ENCODE measurements at regions not wholly inside any gene's neighbourhood (a gene's known extent, or its start where the extent isn't known, plus 50 kb on each side); places are given as distances from the start of the nearest gene placed in this dataset.
"Not testable (repeated sequence)": the region's sequence is repeated elsewhere in the genome, so short reads cannot be mapped to it uniquely, and the experiment has no call there.

DNA sequence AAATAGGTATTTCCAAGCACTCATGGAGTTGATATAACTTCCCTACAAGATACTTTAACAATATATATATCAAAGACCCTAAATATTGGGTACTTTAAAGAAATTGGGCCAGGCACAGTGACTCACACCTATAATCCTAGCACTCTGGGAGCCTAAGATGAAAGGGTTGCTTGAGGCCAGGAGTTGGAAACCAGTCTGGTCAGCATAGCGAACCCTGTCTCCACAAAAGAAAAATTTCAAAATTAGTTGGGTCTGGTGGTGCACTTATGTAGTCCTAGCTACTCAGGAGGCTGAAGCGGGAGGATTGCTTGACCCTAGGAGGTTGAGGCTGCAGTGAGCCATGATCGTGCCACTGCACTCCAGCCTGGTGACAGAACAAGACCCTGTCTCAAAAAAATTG is 393.9 kb upstream of the DEPDC1 start:
- no peak for DNase-seq (ENCODE audit: low read depth, low spot score)
- in situ Hi-C loops (cut with HindIII; ENCODE audit: low pct_unique_long_range_greater_than_20kb, low sequenced_read_pairs): no loop called here

DNA sequence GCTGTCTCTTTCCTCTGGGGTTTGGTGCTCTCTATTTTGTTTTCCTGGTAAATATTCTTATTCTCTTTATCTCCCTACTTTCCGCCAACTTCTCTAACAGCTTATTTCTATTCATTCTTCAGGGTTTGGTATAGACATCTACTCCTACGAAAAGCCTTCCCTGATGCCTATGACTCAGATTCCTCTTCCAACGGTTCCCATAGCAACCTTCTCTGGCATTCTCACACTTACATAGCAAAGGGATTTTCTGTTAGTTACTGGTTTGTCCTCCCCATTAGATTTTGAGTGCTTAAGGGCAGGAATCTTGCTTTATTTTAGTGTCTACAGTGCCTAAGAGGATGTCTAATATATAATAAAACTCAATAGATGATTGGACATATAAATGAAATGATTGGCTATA is 407.6 kb upstream of the DEPDC1 start:
- in situ Hi-C loops (cut with HindIII; ENCODE audit: low pct_unique_long_range_greater_than_20kb, low sequenced_read_pairs): no loop called here
- no peak for DNase-seq (ENCODE audit: low read depth, low spot score)

DNA sequence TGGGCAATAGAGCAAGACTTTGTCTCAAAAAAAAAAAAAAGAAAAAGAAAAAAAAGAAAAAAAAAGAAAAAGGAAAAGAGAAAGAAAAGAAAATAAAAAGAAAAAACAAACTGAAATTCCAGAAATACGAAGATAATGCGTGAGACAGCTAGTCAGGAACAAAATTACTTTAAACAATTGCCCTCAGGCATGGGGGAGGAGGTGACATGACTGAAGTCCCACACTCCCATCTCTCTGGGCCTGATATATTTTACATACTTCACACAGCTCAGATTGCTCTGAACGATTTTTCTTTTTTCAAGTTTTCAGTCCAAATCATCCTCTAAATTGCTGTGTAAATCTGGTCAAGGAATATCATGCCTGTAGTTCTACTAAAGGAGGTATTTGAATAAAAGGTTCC is 409.5 kb upstream of the DEPDC1 start:
- DNase-seq (ENCODE audit: low read depth, low spot score): no peak
- in situ Hi-C loops (cut with HindIII; ENCODE audit: low pct_unique_long_range_greater_than_20kb, low sequenced_read_pairs): no loop called here

DNA sequence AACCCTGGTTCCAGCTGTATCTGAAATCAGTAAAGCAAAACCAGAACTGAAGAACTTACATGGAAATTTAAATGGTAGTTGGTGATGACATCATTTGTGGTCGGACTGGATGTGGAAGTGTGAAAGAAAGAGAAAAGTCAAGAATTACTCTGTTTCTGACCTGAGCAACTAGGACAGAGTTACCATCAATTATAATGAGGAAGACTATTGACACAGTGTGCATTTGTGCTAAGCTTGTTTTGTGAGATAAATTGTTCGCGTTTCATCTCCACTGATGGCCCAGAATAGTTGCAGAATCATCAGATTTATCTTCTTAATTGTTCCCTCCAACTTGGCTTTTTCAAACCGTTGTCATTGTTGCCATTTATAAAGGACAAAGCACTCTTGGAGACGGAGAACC is 410.6 kb upstream of the DEPDC1 start:
- in situ Hi-C loops (cut with HindIII; ENCODE audit: low pct_unique_long_range_greater_than_20kb, low sequenced_read_pairs): no loop called here
- no peak for DNase-seq (ENCODE audit: low read depth, low spot score)

DNA sequence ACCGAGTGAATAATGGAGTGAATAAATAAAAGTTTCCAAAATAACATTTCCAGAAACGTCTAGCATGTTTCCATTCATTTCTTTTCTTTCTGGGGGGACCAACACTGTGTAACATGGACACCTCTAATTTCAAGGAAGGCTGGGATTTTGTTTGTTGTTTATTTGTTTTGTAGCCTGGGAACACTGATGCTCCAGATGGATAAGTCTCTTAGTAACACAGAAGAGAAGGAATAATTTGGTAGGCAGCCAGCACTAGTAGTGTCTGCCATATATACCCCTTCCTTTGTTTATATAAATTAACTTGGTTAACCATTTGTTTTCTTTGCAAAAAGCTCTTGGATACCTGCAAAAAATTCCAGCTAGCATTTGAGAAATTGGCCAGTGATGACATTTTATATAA is 411.4 kb upstream of the DEPDC1 start:
- in situ Hi-C loops (cut with HindIII; ENCODE audit: low pct_unique_long_range_greater_than_20kb, low sequenced_read_pairs): no loop called here
- no peak for DNase-seq (ENCODE audit: low read depth, low spot score)

DNA sequence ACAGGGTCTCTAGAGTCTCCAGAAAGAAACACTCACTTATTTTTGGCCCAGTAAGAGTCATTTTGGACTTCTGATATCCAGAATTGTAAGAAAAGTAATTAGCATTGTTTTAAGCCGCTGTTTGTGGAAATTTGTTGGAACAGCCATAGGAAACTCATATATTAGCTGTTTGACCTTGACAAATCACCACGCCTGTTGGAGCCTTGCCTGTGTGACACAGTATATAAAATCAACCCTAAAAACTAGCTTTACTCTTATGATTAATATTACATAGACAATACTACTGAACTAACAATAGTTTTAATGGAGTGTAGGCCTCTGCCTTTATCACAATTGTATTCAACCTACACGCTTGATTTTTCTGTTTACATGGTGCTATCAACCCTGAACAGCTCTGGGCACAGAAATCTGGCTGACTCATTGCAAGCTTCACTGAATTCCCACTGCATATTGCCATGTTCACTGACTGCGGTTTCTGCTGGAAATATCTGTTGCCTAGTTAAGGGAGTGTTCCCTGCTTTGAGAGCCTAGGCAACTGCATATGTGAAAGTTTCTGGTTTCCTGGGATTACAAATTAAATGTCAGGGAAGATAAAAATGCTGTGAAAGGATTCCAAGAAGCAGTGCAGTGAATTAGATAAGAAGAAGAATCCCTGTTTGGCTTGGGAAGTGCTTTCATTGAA is 419.5 kb upstream of the DEPDC1 start:
- DNase-seq (ENCODE audit: low read depth, low spot score): no peak
- in situ Hi-C loops (cut with HindIII; ENCODE audit: low pct_unique_long_range_greater_than_20kb, low sequenced_read_pairs): no loop called here

DNA sequence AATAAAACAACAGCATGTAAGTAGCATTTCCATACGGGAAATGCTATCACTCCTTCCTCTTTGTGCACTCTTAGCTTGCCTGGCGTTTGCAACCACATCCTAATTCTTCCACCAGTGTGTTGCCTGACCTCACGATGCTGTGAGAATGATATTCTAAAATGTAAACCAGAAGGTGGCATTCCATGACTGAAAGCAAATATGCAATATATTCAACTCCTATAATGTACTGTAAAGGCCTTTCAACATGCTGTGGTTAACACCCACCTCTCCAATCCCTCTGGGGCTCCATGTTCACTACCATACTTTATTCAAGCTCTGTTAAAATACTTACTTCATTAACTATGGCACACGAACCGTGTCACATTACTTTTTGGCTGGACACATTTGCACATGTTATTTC is 420.6 kb upstream of the DEPDC1 start:
- in situ Hi-C loops (cut with HindIII; ENCODE audit: low pct_unique_long_range_greater_than_20kb, low sequenced_read_pairs): no loop called here
- DNase-seq (ENCODE audit: low read depth, low spot score): no peak

DNA sequence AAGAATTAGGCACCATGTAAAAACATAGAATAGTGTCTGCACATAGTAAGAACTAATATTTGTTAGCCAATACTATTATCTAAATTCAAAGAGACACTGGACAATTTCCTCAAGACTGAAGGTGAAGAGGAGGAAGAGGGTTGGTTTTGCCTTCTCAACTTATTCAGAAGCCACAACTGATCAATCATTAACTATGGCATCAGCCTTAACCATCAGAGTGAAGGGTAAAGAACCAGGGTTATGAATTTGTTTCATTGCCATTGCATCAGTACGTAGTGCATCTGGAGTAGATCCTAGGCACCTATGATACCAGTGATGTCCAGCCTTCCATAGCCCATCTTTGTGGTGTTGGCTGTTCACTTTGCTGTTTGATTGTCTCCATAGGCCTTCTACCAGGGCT is 421.7 kb upstream of the DEPDC1 start:
- in situ Hi-C loops (cut with HindIII; ENCODE audit: low pct_unique_long_range_greater_than_20kb, low sequenced_read_pairs): no loop called here
- DNase-seq (ENCODE audit: low read depth, low spot score): no peak

DNA sequence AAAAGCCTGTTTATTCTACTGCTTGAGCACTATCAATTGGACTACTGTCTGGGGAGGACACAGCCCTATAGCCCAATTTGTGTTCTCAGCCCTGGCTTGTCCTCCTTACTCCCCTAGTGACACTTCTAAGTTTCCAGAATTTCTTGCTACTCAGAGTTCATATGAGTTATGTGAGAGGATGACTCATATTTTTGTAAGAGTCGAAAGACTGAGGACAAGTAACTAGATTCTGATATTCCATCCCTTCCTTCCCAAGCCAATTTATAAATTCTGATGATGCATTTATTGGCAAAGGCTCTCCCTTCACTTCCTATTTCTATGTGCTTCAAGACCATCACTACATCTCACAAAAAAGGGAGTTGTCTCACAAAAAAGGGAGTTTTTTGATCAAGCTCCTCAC is 422.2 kb upstream of the DEPDC1 start:
- no peak for DNase-seq (ENCODE audit: low read depth, low spot score)
- in situ Hi-C loops (cut with HindIII; ENCODE audit: low pct_unique_long_range_greater_than_20kb, low sequenced_read_pairs): no loop called here

DNA sequence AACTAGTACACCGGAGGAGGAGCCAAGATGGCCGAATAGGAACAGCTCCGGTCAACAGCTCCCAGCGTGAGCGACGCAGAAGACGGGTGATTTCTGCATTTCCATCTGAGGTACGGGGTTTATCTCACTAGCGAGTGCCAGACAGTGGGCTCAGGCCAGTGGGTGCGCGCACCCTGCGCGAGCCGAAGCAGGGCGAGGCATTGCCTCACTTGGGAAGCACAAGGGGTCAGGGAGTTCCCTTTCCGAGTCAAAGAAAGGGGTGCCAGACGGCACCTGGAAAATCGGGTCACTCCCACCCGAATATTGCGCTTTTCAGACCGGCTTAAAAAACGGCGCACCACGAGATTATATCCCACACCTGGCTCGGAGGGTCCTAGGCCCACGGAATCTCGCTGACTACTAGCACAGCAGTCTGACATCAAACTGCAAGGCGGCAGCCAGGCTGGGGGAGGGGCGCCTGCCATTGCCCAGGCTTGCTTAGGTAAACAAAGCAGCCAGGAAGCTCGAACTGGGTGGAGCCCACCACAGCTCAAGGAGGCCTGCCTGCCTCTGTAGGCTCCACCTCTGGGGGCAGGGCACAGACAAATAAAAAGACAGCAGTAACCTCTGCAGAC is 426.7 kb upstream of the DEPDC1 start:
- in situ Hi-C loops (cut with HindIII; ENCODE audit: low pct_unique_long_range_greater_than_20kb, low sequenced_read_pairs); DNase-seq (ENCODE audit: low read depth, low spot score): not testable (repeated sequence)

DNA sequence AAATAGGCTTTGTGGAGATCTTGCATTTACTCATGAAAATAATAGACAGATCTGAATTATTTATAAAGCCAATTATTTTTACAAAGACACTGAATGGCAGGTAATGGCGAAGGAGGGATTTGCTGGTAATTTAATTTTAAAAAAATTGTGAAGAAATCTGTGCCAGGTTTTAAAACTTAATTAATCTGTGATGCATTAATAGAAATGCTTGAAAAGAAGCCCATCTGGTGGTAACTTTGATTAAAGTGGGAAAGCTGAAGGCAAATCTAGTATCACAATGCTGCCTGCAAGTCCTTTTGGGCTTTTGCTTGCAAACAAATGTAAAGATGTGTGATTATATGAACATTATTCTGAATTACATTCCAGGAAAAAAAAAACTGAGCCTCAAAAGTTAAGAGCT is 433.2 kb upstream of the DEPDC1 start:
- in situ Hi-C loops (cut with HindIII; ENCODE audit: low pct_unique_long_range_greater_than_20kb, low sequenced_read_pairs): no loop called here
- DNase-seq (ENCODE audit: low read depth, low spot score): no peak

DNA sequence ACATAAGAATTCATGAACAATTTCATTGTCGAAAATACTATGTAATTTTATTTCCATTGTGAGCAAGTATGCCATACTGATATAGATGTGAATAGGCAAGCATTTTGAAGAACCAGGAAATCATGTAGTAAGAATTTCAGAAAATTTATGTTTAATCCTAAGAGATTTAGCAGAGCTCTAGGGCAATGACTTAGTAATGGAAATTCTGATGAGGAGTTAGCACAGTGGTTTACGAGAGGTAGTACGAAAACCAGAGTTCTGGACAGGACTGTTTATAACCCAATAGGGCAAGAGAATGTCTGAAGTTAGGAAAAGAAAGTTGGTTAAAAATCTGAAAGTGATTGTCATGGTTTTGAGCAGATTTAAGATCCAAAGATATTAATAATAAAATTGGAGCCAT is 439.6 kb upstream of the DEPDC1 start:
- DNase-seq (ENCODE audit: low read depth, low spot score): no peak
- in situ Hi-C loops (cut with HindIII; ENCODE audit: low pct_unique_long_range_greater_than_20kb, low sequenced_read_pairs): no loop called here

DNA sequence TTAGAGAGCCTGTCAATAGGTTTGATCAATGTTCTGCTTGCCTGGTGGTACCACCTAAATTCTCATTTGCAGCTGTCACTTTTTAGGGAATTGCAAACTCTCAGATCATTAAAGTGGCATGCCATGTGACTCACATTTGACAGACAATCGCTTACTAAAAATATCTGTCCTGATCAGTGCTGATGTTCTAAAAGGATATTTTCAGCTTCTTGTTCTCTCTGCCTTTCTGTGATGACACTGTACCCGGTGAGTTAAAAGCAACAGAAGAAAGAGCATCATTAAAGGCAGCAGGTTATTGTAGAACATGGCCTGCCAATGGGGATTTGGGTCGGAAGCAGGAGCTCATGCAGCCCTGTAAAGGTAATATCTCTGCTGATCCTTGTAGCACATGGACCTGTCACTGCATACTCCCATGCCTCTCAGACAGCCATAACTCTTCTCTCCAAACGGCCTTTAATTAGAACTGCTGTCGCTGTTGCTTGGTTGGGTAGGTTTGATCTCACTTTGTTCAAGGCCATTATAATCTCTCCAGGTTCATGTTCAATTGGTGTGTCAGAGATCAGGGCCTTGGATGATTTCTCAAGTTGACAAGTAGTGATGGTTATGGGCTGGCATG is 441.3 kb upstream of the DEPDC1 start:
- in situ Hi-C loops (cut with HindIII; ENCODE audit: low pct_unique_long_range_greater_than_20kb, low sequenced_read_pairs): no loop called here
- no peak for DNase-seq (ENCODE audit: low read depth, low spot score)

DNA sequence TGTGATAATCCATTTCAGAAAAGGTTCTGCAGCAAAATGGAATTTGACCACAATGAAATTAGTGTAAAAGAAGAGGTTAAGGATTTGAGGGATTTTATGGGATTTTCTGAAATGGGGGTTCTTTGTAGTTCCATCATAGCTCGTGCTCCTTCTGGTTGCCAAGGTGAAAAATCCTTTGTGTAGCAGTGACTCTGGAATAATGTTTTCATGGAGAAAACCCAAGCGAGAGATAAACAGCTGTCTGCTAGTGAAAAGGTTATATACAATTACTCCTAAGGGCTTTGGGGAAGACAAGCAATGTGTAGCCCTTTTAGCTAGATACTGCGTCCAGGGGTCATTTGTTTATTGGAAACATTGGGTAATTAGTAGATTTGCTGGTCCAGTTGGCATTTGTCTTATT is 453.2 kb upstream of the DEPDC1 start:
- DNase-seq (ENCODE audit: low read depth, low spot score): no peak
- in situ Hi-C loops (cut with HindIII; ENCODE audit: low pct_unique_long_range_greater_than_20kb, low sequenced_read_pairs): no loop called here

DNA sequence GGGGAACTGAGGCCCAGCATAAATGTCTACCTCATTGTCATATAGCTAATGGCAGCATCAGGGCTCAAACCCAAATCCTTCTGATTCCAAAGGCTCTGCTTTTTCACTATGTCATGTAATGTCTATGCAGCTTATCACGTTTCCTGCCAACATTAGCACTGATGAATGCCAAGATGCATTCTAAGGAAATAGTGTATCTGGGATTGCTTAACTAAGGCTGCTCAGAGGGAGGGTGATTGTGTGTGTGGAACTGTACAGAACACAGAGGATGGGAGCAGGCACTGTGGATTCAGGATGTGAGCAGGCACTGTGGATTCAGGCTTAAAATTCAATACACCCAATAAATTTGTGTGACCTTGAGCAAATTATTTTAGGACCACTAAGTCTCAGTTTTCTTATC is 456.4 kb upstream of the DEPDC1 start:
- DNase-seq (ENCODE audit: low read depth, low spot score): no peak
- in situ Hi-C loops (cut with HindIII; ENCODE audit: low pct_unique_long_range_greater_than_20kb, low sequenced_read_pairs): no loop called here

DNA sequence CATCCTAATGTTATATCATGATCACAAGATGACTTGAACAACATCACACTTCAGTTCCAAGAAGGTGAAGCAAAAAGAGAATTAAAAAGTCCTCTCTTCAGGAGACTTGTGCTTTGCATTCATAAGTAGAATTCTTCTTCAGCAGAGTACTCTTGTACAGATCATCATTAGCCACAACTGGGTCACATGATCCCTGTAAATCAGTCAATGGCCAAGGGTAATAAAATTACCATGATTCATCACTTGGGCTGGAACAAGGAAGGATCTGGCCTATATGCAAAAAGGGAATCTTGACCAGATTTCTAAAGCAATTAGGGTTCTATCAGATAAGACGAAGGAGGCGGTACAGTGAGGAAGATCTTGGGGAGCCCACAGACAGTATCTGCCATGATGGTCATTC is 458.0 kb upstream of the DEPDC1 start:
- in situ Hi-C loops (cut with HindIII; ENCODE audit: low pct_unique_long_range_greater_than_20kb, low sequenced_read_pairs): no loop called here
- DNase-seq (ENCODE audit: low read depth, low spot score): no peak

DNA sequence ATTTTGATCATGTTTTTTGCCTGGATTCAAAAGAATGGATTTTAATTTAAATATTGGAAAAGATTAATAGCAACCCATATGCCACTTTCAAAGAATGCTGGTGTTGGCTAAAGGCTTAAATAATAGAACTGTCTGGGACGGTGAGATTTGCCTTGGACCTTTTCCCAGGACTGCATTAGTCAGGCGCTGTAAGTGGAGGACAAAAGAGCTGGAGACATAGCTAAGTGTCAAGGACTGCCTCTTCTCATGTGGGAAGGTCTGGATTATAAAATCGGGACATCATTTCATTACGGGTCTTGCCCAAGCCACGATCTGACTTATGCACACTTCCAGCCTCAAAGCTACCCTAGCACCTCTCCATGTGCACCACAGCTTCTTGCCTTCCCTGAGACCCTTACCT is 458.5 kb upstream of the DEPDC1 start:
- DNase-seq (ENCODE audit: low read depth, low spot score): no peak
- in situ Hi-C loops (cut with HindIII; ENCODE audit: low pct_unique_long_range_greater_than_20kb, low sequenced_read_pairs): no loop called here

DNA sequence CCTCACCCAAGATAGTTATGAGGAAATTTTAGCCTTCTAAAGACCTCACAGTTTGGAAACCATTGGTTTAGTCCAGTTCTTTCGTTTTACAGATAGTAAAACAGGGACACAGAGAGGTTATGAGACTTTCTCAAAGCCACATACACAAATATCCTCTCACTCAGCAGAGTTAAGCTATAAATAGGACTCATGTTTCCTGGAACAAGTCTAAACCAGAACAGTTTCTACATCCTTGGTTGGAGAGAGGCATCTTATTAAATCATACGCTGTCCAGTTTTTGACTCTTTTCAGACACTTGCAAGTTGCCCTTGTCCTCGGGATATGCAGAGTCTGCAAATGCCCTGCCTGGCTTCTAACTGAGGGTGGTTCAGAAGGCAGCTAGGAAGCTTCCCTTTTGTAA is 462.1 kb upstream of the DEPDC1 start:
- in situ Hi-C loops (cut with HindIII; ENCODE audit: low pct_unique_long_range_greater_than_20kb, low sequenced_read_pairs): no loop called here
- no peak for DNase-seq (ENCODE audit: low read depth, low spot score)

DNA sequence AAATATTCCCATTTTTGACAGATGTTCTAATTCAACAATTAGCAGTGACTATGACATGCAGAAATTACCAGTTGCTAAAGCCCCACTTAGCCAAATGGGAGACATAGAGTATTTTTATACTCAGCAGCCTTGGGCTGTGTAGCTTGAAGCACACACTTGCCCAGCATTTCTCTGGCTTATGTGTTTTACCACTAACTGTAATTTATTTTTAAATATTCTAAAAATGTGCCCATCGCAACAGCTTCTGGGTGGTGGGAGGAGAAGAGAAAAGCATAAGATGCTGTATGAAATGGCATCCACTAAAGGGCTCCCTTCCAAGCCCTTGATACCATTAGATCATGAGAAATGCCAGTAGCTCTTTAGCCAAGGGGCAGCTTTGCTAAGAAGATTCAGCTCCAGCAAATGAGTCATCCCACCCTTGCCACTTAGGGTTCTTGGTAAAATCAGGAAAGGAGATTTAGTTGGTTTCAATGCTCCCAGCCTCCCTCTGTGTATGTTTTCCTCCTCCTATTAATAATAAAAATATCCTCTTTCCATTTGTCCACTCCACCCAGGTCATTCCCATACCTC is 462.7 kb upstream of the DEPDC1 start:
- in situ Hi-C loops (cut with HindIII; ENCODE audit: low pct_unique_long_range_greater_than_20kb, low sequenced_read_pairs): no loop called here
- DNase-seq (ENCODE audit: low read depth, low spot score): no peak
